DND-41 (cell line): ENCODE measurements at regions not wholly inside any gene's neighbourhood (a gene's known extent, or its start where the extent isn't known, plus 50 kb on each side); places are given as distances from the start of the nearest gene placed in this dataset.

Experiments
- EZH2 ChIP-seq: IDR thresholded peaks from 3 replicates; pipeline ENCODE4 v1.6.1; 2012; ENCODE audit warnings: borderline replicate concordance, low read depth, mild to moderate bottlenecking, moderate library complexity, low read length, inconsistent platforms; ENCODE audit not compliant: severe bottlenecking
- TF ChIP-seq, protein P1 (sequence below): IDR thresholded peaks from 2 replicates; pipeline ENCODE4 v1.5.1; 2012; ENCODE audit warnings: borderline replicate concordance, low read length, moderate library complexity, mild to moderate bottlenecking; ENCODE audit not compliant: poor library complexity, severe bottlenecking; ENCODE audit errors: extremely low read depth

DNA sequence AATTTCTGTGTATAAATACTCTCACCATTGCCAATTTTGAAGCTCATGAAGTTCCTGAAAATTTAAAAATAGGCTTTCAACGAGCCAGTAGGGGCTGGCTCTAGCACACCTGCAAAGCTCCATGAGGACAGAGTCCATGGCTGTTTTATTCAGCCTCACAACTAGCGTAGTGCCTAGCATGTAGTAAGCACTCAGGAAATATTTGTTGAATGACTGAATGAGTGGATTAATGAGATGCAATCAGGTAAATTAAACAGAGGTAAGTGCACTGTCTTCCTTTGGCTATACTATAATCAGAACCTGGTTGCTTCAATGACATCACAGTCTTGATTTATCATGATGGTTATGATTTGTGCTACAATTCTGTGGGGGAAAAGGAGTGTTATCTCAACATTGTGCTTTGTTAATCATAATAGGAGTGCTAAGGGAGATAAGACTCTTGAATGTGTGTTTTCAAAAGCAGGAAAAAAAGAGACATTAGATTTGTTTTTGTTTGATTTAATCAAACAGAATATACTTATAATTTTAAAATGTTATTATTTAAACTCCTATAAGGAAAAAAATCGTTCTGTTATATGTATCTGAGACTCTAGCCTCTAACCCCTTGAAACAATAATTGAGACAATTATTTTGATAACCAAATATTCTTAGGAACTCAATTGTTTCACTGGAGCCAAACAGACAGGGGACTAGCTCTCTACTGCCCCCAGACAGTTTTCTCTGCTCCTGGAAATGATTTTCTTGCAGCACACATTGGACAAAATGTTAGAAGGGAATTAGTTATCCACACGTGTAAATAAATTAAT, 171.7 kb upstream of the ATP11B start:
- TF ChIP-seq, protein P1, sequence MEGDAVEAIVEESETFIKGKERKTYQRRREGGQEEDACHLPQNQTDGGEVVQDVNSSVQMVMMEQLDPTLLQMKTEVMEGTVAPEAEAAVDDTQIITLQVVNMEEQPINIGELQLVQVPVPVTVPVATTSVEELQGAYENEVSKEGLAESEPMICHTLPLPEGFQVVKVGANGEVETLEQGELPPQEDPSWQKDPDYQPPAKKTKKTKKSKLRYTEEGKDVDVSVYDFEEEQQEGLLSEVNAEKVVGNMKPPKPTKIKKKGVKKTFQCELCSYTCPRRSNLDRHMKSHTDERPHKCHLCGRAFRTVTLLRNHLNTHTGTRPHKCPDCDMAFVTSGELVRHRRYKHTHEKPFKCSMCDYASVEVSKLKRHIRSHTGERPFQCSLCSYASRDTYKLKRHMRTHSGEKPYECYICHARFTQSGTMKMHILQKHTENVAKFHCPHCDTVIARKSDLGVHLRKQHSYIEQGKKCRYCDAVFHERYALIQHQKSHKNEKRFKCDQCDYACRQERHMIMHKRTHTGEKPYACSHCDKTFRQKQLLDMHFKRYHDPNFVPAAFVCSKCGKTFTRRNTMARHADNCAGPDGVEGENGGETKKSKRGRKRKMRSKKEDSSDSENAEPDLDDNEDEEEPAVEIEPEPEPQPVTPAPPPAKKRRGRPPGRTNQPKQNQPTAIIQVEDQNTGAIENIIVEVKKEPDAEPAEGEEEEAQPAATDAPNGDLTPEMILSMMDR: peak; percentile 28
- no peak for TF ChIP-seq EZH2
